ENCODE measurements at regions not wholly inside any gene's neighbourhood (a gene's known extent, or its start where the extent isn't known, plus 50 kb on each side); places are given as distances from the start of the nearest gene placed in this dataset.

GRCh38 chr21:35401476-35401875 lies 352.4 kb upstream of the RUNX1 start:
- Histone ChIP-seq H3K9me3 (ENCODE audit: control insufficient read depth, low read depth, low read length) (no peaks in the 10 kb centered on the region), H3K27me3 (ENCODE audit: insufficient read depth, low read length) (no peaks in the 10 kb centered on the region), H2BK12ac (ENCODE audit: insufficient read length, low read depth, low read length) (no peak overlapping the region), H4K91ac (ENCODE audit: insufficient read length, low read depth, low read length) (no peak overlapping the region), H3K56ac (ENCODE audit: insufficient read length, low read depth, low read length) (no peak overlapping the region), H3K4me1 (ENCODE audit: insufficient read depth, low read length) (peaks cover 8% of the 10 kb centered on the region; the same call in 1 of the 2 replicates), H4K5ac (ENCODE audit: insufficient read length, low read depth, low read length) (no peak overlapping the region), H2BK120ac (ENCODE audit: low read depth, low read length, poor library complexity, severe bottlenecking) (no peak overlapping the region), H2BK5ac (ENCODE audit: insufficient read length, low read length) (no peak overlapping the region), H3K9ac (ENCODE audit: extremely low read depth, insufficient read length, low read length) (no peak overlapping the region), H3K79me2 (ENCODE audit: insufficient read depth, low read length) (no peaks in the 10 kb centered on the region), H3T11ph (ENCODE audit: low read length) (no peak overlapping the region), H3K23me2 (ENCODE audit: insufficient read length, low read depth, low read length, poor library complexity, severe bottlenecking) (no peaks in the 10 kb centered on the region), H3K27ac (ENCODE audit: insufficient read length, low read depth, low read length) (no peak overlapping the region), H3K18ac (ENCODE audit: insufficient read length, low read depth, low read length) (no peak overlapping the region), H3K14ac (ENCODE audit: insufficient read depth, low read length) (no peak overlapping the region), H3K4me2 (ENCODE audit: insufficient read depth, insufficient read length, low read length) (no peak overlapping the region), H2BK20ac (ENCODE audit: low read depth, low read length, poor library complexity, severe bottlenecking) (no peak overlapping the region), H3K79me1 (ENCODE audit: insufficient read depth, low read depth, low read length, poor library complexity, severe bottlenecking) (no peaks in the 10 kb centered on the region), H3K23ac (ENCODE audit: insufficient read length, low read depth, low read length) (no peak overlapping the region), H4K20me1 (ENCODE audit: control insufficient read depth, insufficient read depth, insufficient read length) (no peaks in the 10 kb centered on the region), H2BK15ac (ENCODE audit: low read depth, low read length) (no peak overlapping the region), H4K8ac (replicated peaks; ENCODE audit: insufficient read length, low read depth, low read length) (no peak overlapping the region), H2AK5ac (ENCODE audit: insufficient read length, low read length) (no peak overlapping the region), H3K4ac (ENCODE audit: low read depth, low read length) (no peak overlapping the region), H2AFZ (ENCODE audit: low read length) (no peak overlapping the region)
- no CpG with 5 or more reads among the region's 4 CpGs for WGBS (ENCODE audit: extremely low coverage, insufficient read length, low lambda C conversion rate)
- no peaks in the 10 kb centered on the region for H3K9me3 Mint-ChIP-seq
- no peak overlapping the region for H3K4me3 Mint-ChIP-seq
- peaks cover 2% of the 10 kb centered on the region; the same call in 1 of the 2 replicates for H3K27me3 Mint-ChIP-seq (ENCODE audit: low read depth)
- no peaks in the 10 kb centered on the region; a peak in 2 of 7 replicates for H3K36me3 Mint-ChIP-seq (ENCODE audit: insufficient read depth in 1 of 3, low read depth in 3 of 3)
- no peak overlapping the region for H3K27ac Mint-ChIP-seq
- TF ChIP-seq, protein P1, sequence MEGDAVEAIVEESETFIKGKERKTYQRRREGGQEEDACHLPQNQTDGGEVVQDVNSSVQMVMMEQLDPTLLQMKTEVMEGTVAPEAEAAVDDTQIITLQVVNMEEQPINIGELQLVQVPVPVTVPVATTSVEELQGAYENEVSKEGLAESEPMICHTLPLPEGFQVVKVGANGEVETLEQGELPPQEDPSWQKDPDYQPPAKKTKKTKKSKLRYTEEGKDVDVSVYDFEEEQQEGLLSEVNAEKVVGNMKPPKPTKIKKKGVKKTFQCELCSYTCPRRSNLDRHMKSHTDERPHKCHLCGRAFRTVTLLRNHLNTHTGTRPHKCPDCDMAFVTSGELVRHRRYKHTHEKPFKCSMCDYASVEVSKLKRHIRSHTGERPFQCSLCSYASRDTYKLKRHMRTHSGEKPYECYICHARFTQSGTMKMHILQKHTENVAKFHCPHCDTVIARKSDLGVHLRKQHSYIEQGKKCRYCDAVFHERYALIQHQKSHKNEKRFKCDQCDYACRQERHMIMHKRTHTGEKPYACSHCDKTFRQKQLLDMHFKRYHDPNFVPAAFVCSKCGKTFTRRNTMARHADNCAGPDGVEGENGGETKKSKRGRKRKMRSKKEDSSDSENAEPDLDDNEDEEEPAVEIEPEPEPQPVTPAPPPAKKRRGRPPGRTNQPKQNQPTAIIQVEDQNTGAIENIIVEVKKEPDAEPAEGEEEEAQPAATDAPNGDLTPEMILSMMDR (conservative IDR thresholded peaks at IDR 0.05), result no peak
- peaks cover 50 to 57% of the 10 kb centered on the region in 2 experiments for H3K4me1 Mint-ChIP-seq
- DNase-seq, result no peak

Measured in H9 (cell line).